Activated CD8-positive, alpha-beta T cell treated with anti-CD3 and anti-CD28 coated beads for 36 hours (primary cell): ENCODE measurements at regions not wholly inside any gene's neighbourhood (a gene's known extent, or its start where the extent isn't known, plus 50 kb on each side); places are given as distances from the start of the nearest gene placed in this dataset.

ENCODE experiments used
- ATAC-seq: fragments of 200-7000 bp; cut with Tn5 transposase; one replicate; pipeline ENCODE4 v1.10.0; 2021; ENCODE audit warnings: mild to moderate bottlenecking, moderate library complexity
- CTCF ChIA-PET: fragments of 350-600 bp; sonication (Branson Sonifier 250); formaldehyde crosslinking; loops from one replicate; lab custom pipeline; 2021; ENCODE audit warnings: antibody characterized with exemption; lab: Charles Lee
- POLR2A ChIA-PET: fragments of 350-600 bp; sonication (Branson Sonifier 250); formaldehyde crosslinking; loops from one replicate; lab custom pipeline; 2021; ENCODE audit warnings: antibody characterized with exemption; lab: Charles Lee
- DNase-seq: peaks from one replicate; pipeline ENCODE4 v3.0.0-alpha.2; 2020
- H3K27ac Mint-ChIP-seq: one replicate; pipeline ENCODE4 v1.8.0; 2021; ENCODE audit warnings: mild to moderate bottlenecking, mixed read lengths
- H3K27me3 Mint-ChIP-seq: one replicate; pipeline ENCODE4 v1.8.0; 2021; ENCODE audit warnings: mixed read lengths
- H3K36me3 Mint-ChIP-seq: one replicate; pipeline ENCODE4 v1.8.0; 2021; ENCODE audit warnings: low read depth, mixed read lengths
- H3K4me1 Mint-ChIP-seq: one replicate; pipeline ENCODE4 v1.8.0; 2021; ENCODE audit warnings: low read depth, mixed read lengths
- H3K4me3 Mint-ChIP-seq: one replicate; pipeline ENCODE4 v1.8.0; 2021; ENCODE audit warnings: mild to moderate bottlenecking, moderate library complexity, mixed read lengths
- H3K9me3 Mint-ChIP-seq: one replicate; pipeline ENCODE4 v1.8.0; 2021; ENCODE audit warnings: mixed read lengths
- CTCF ChIP-seq: fragments of 200-600 bp; IDR thresholded peaks from one replicate; pipeline ENCODE4 v1.8.0; 2022; ENCODE audit warnings: antibody characterized with exemption, mild to moderate bottlenecking
- intact Hi-C: fragments of 100-400 bp; cut with micrococcal nuclease; formaldehyde crosslinking; loops from one replicate; pipeline ENCODE4 v1.10.0; 2022

GRCh38 chr12:131603106-131603938, 107.6 kb upstream of the SFSWAP start:
- ATAC-seq (no peak), DNase-seq (no peak)
- H3K36me3 Mint-ChIP-seq = no peaks in the 10 kb centered on the region
- POLR2A ChIA-PET = interaction anchor here (1.3 kb wide), 1 partner anchor 17 kb away, joined by 4 read pairs; no protein-coding TSS in a partner anchor
- H3K4me1 Mint-ChIP-seq = peaks cover 46% of the 10 kb centered on the region
- H3K4me3 Mint-ChIP-seq = no peak overlapping the region
- TF ChIP-seq CTCF = no peak
- H3K9me3 Mint-ChIP-seq = no peaks in the 10 kb centered on the region
- H3K27me3 Mint-ChIP-seq = peaks cover 1% of the 10 kb centered on the region
- CTCF ChIA-PET = no interaction called here
- H3K27ac Mint-ChIP-seq = peak overlapping the region; percentile 74
- intact Hi-C loops = no loop called here

- no peak for TF ChIP-seq CTCF
- ChIA-PET CTCF (interaction anchor here (0.7 kb wide), 1 partner anchor 17 kb away, joined by 3 read pairs; no protein-coding TSS in a partner anchor), POLR2A (interaction anchor here (1.3 kb wide), 1 partner anchor 17 kb away, joined by 4 read pairs; no protein-coding TSS in a partner anchor)
- H3K27me3 Mint-ChIP-seq = peaks cover 1% of the 10 kb centered on the region
- no peaks in the 10 kb centered on the region for H3K36me3 Mint-ChIP-seq
- H3K4me1 Mint-ChIP-seq = peaks cover 50% of the 10 kb centered on the region
- ATAC-seq = peak; percentile 62
- intact Hi-C loops = no loop called here
- H3K27ac Mint-ChIP-seq = peak overlapping the region; percentile 74
- peak; percentile 73 for DNase-seq
- peak overlapping the region; percentile 61 for H3K4me3 Mint-ChIP-seq
- no peaks in the 10 kb centered on the region for H3K9me3 Mint-ChIP-seq
Observed at GRCh38 chr12:131603939-131604795, 106.7 kb upstream of the SFSWAP start.

DNA sequence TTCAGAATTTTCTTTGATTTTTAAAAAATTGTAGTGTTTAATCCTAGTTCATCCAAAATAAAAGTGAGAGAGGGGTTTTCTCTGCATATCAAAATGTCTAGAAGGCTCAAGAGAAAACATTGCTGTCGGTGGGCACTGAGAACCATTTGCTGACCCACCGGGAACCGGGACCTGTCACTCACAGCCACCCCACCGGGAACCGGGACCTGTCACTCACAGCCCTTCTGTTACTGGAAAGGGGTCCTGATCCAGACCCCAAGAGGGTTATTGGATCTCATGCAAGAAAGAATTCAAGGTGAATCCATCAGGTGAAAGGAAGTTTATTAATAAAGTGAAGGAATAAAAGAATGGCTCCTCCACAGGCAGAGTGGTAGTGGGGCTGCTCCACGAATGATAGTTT, 106.0 kb upstream of the SFSWAP start:
- no peak overlapping the region for H3K4me3 Mint-ChIP-seq
- peaks cover 55% of the 10 kb centered on the region for H3K4me1 Mint-ChIP-seq

DNA sequence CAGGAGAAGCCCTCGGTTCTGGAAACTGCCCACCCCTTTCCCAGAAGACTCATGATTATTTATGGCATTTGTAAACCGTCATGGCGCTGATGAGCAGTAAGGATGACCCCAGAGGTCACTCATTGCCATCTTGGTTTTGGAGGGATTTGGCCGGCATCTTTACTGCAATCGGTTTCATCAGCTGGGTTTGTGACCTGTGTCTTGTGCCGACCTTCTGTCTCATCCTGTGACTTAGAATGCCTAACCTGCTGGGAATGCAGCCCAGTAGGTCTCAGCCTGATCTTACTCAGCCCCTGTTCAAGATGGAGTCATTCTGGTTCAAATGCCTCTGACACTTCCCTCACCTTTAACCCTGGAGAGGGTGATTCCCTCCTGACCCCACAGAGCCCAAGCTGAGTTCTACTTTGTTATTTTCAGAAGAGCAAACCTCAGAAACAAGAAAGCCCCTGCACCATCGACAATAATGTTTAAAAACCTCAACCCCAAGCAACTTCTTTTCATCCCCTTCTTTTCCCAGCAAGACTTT, 105.5 kb upstream of the SFSWAP start:
- no peaks in the 10 kb centered on the region for H3K9me3 Mint-ChIP-seq
- intact Hi-C loops = no loop called here
- H3K27me3 Mint-ChIP-seq = peaks cover 1% of the 10 kb centered on the region
- CTCF ChIA-PET = no interaction called here
- no peak overlapping the region for H3K27ac Mint-ChIP-seq
- POLR2A ChIA-PET = no interaction called here
- H3K4me1 Mint-ChIP-seq = peaks cover 55% of the 10 kb centered on the region
- no peak for DNase-seq
- H3K36me3 Mint-ChIP-seq = no peaks in the 10 kb centered on the region
- H3K4me3 Mint-ChIP-seq = no peak overlapping the region
- no peak for TF ChIP-seq CTCF
- no peak for ATAC-seq

More for the DNA sequence above, 106.0 kb upstream of the SFSWAP start:
- CTCF ChIA-PET = interaction anchor here (0.7 kb wide), 1 partner anchor 17 kb away, joined by 3 read pairs; no protein-coding TSS in a partner anchor
- no peak for TF ChIP-seq CTCF
- intact Hi-C loops = no loop called here
- Mint-ChIP-seq H3K27ac (no peak overlapping the region), H3K27me3 (peaks cover 1% of the 10 kb centered on the region), H3K9me3 (no peaks in the 10 kb centered on the region), H3K36me3 (no peaks in the 10 kb centered on the region)
- DNase-seq (no peak), ATAC-seq (no peak)
- POLR2A ChIA-PET = interaction anchor here (1.3 kb wide), 1 partner anchor 18 kb away, joined by 4 read pairs; no protein-coding TSS in a partner anchor
